WTC11 (cell line): ENCODE measurements at regions not wholly inside any gene's neighbourhood (a gene's known extent, or its start where the extent isn't known, plus 50 kb on each side); places are given as distances from the start of the nearest gene placed in this dataset.

Experiments used
- CREM ChIP-seq: sonication (generic); formaldehyde crosslinking; IDR thresholded peaks from 2 replicates; pipeline ENCODE4 v1.8.1; 2022; ENCODE audit warnings: mild to moderate bottlenecking, missing genetic modification reagents, moderate library complexity
- ELF4 ChIP-seq: sonication (generic); formaldehyde crosslinking; IDR thresholded peaks from 2 replicates; pipeline ENCODE4 v1.8.1; 2022; ENCODE audit warnings: low read depth, mild to moderate bottlenecking, moderate library complexity, missing genetic modification reagents
- ETV6 ChIP-seq: sonication (generic); formaldehyde crosslinking; IDR thresholded peaks from 2 replicates; pipeline ENCODE4 v1.8.1; 2022; ENCODE audit warnings: mild to moderate bottlenecking, missing genetic modification reagents
- FOXJ3 ChIP-seq: sonication (generic); formaldehyde crosslinking; IDR thresholded peaks from 2 replicates; pipeline ENCODE4 v1.9.0; 2021; ENCODE audit warnings: missing genetic modification reagents, mild to moderate bottlenecking, borderline replicate concordance
- HMGXB4 ChIP-seq: sonication (generic); formaldehyde crosslinking; IDR thresholded peaks from 2 replicates; pipeline ENCODE4 v1.8.1; 2023; ENCODE audit warnings: mild to moderate bottlenecking, moderate library complexity, missing genetic modification reagents
- MLX ChIP-seq: sonication (generic); formaldehyde crosslinking; IDR thresholded peaks from 2 replicates; pipeline ENCODE4 v1.8.1; 2023; ENCODE audit warnings: mild to moderate bottlenecking, missing genetic modification reagents, moderate library complexity
- NR1H2 ChIP-seq: sonication (generic); formaldehyde crosslinking; IDR thresholded peaks from 2 replicates; pipeline ENCODE4 v1.9.0; 2021; ENCODE audit warnings: mild to moderate bottlenecking, moderate library complexity, missing genetic modification reagents
- USF1 ChIP-seq: sonication (generic); formaldehyde crosslinking; IDR thresholded peaks from 2 replicates; pipeline ENCODE4 v1.8.0; 2022; ENCODE audit warnings: mild to moderate bottlenecking, missing genetic modification reagents
- ZNF138 ChIP-seq: sonication (generic); formaldehyde crosslinking; conservative IDR thresholded peaks from 2 replicates; pipeline ENCODE4 v1.8.1; 2022; ENCODE audit warnings: mild to moderate bottlenecking, moderate library complexity, missing genetic modification reagents
- TF ChIP-seq, protein P1 (sequence below): fragments of 200-600 bp; IDR thresholded peaks from 2 replicates; pipeline ENCODE4 v1.8.0; 2022; ENCODE audit warnings: antibody characterized with exemption
- TF ChIP-seq, protein P2 (sequence below): sonication (generic); formaldehyde crosslinking; IDR thresholded peaks from 2 replicates; pipeline ENCODE4 v1.8.0; 2022; ENCODE audit warnings: mild to moderate bottlenecking, missing genetic modification reagents
- TF ChIP-seq, protein P3 (sequence below): sonication (generic); formaldehyde crosslinking; IDR thresholded peaks from 2 replicates; pipeline ENCODE4 v1.8.1; 2022; ENCODE audit warnings: low read depth, missing genetic modification reagents, borderline replicate concordance
- TF ChIP-seq, protein P4 (sequence below): sonication (generic); formaldehyde crosslinking; IDR thresholded peaks from 2 replicates; pipeline ENCODE4 v1.8.1; 2023; ENCODE audit warnings: mild to moderate bottlenecking, missing genetic modification reagents
- TF ChIP-seq, protein P5 (sequence below): sonication (generic); formaldehyde crosslinking; IDR thresholded peaks from 2 replicates; pipeline ENCODE4 v1.8.0; 2023; ENCODE audit warnings: missing genetic modification reagents

- TF ChIP-seq USF1 (CRISPR knock-in tag) (no peak), FOXJ3 (CRISPR knock-in tag) (no peak), ELF4 (no peak), ZNF138 (CRISPR knock-in tag) (no peak), CREM (CRISPR knock-in tag) (no peak), HMGXB4 (no peak), NR1H2 (CRISPR knock-in tag) (no peak), MLX (CRISPR knock-in tag) (no peak), ETV6 (CRISPR knock-in tag) (no peak)
- TF ChIP-seq, protein P1, sequence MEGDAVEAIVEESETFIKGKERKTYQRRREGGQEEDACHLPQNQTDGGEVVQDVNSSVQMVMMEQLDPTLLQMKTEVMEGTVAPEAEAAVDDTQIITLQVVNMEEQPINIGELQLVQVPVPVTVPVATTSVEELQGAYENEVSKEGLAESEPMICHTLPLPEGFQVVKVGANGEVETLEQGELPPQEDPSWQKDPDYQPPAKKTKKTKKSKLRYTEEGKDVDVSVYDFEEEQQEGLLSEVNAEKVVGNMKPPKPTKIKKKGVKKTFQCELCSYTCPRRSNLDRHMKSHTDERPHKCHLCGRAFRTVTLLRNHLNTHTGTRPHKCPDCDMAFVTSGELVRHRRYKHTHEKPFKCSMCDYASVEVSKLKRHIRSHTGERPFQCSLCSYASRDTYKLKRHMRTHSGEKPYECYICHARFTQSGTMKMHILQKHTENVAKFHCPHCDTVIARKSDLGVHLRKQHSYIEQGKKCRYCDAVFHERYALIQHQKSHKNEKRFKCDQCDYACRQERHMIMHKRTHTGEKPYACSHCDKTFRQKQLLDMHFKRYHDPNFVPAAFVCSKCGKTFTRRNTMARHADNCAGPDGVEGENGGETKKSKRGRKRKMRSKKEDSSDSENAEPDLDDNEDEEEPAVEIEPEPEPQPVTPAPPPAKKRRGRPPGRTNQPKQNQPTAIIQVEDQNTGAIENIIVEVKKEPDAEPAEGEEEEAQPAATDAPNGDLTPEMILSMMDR, result no peak
- TF ChIP-seq, protein P2, sequence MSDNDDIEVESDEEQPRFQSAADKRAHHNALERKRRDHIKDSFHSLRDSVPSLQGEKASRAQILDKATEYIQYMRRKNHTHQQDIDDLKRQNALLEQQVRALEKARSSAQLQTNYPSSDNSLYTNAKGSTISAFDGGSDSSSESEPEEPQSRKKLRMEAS (CRISPR knock-in tag), result no peak
- TF ChIP-seq, protein P3, sequence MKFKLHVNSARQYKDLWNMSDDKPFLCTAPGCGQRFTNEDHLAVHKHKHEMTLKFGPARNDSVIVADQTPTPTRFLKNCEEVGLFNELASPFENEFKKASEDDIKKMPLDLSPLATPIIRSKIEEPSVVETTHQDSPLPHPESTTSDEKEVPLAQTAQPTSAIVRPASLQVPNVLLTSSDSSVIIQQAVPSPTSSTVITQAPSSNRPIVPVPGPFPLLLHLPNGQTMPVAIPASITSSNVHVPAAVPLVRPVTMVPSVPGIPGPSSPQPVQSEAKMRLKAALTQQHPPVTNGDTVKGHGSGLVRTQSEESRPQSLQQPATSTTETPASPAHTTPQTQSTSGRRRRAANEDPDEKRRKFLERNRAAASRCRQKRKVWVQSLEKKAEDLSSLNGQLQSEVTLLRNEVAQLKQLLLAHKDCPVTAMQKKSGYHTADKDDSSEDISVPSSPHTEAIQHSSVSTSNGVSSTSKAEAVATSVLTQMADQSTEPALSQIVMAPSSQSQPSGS (CRISPR knock-in tag), result no peak
- TF ChIP-seq, protein P4, sequence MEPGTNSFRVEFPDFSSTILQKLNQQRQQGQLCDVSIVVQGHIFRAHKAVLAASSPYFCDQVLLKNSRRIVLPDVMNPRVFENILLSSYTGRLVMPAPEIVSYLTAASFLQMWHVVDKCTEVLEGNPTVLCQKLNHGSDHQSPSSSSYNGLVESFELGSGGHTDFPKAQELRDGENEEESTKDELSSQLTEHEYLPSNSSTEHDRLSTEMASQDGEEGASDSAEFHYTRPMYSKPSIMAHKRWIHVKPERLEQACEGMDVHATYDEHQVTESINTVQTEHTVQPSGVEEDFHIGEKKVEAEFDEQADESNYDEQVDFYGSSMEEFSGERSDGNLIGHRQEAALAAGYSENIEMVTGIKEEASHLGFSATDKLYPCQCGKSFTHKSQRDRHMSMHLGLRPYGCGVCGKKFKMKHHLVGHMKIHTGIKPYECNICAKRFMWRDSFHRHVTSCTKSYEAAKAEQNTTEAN (CRISPR knock-in tag), result no peak
- TF ChIP-seq, protein P5, sequence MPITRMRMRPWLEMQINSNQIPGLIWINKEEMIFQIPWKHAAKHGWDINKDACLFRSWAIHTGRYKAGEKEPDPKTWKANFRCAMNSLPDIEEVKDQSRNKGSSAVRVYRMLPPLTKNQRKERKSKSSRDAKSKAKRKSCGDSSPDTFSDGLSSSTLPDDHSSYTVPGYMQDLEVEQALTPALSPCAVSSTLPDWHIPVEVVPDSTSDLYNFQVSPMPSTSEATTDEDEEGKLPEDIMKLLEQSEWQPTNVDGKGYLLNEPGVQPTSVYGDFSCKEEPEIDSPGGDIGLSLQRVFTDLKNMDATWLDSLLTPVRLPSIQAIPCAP (CRISPR knock-in tag), result no peak
Observed at GRCh38 chr11:109197656-109198055, 224.3 kb upstream of the C11orf87 start.
